Renal pelvis (tissue), 1 donor: ENCODE measurements at regions not wholly inside any gene's neighbourhood (a gene's known extent, or its start where the extent isn't known, plus 50 kb on each side); places are given as distances from the start of the nearest gene placed in this dataset.
"Not testable (repeated sequence)": the region's sequence is repeated elsewhere in the genome, so short reads cannot be mapped to it uniquely, and the experiment has no call there.

Experiments used
- DNase-seq: peaks from one replicate; pipeline ENCODE4 v3.0.0-alpha.2; 2013

- DNase-seq: no peak
Measured at GRCh38 chr9:97773723-97774122, 76.6 kb upstream of the XPA start.

DNA sequence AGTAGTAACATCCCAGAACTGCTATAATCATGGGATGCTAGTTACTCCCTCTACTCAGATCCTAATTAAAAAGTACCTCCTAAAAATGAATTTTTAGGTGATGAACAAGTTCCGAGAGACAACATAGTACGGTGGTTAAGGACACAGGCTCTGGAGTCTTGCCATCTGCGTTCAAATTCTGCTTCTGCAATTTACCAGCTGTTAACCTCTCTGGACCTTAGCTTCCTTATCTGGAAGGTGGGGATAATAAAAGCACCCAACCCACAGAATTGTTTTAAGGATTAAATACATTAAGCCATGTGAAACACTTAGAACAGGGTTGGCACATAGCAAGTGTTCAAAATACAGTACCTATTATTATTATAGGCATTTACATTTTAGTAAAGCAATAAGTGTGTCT lies 77.5 kb upstream of the XPA start:
- no peak for DNase-seq

DNA sequence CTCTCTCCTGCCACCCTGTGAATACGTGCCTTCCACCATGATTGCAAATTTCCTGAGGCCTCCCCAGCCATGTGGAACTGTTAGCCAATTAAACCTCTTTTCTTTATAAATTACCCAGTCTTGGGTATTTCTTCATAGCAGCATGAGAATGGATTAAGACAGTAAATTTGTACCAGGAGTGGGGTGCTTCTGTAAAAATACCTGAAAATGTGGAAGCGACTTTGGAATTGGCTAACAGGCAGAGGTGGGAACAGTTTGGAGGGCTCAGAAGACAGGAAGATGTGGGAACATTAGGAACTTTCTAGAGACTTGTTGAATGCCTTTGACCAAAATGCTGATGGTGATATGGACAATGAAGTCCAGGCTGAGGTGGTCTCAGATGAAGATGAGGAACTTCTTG lies 74.3 kb upstream of the FOXE1 start:
- DNase-seq: not testable (repeated sequence)

GRCh38 chr9:97779608-97780007 lies 73.4 kb upstream of the FOXE1 start:
- DNase-seq: no peak

DNA sequence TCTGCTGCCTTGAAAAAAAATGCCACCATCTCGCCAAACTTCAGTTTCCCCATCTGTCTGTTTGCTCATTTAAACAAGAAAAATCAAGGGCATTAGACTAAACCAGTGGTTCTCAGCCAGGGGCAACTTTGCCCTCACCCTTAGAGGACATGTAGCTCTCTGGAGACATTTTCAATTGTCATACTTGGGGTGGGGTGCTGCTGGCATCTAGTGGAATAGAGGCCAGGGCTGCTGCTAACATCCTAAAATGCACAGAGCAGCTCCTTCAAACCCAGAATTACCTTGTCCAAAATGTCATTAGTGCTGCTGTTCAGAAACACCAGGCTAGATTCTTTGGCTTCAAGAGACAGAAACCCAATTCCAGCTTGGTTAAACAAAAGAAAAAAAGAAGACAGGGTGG lies 71.1 kb upstream of the FOXE1 start:
- DNase-seq: no peak

DNA sequence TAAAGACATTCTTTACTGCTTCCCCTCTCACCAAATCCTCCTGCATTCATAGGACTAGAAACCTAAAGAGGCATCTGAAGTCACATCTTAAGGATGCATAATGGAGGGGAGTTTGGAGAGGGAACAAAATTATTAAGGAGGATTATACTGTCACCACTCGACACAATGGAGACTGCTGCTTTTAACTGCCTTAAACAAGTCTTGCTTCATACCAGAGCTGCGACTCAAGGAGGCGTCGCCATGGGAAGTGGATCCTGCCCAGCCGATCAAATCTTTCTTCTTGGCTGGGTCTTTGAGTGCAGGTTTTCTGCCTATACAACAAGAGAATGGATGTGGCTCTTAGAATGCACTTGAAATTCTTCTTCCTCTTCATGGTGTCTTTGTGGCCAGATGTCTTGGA lies 66.7 kb upstream of the FOXE1 start:
- DNase-seq: no peak

- DNase-seq: no peak
Measured at GRCh38 chr9:97787551-97787950, 65.5 kb upstream of the FOXE1 start.

DNA sequence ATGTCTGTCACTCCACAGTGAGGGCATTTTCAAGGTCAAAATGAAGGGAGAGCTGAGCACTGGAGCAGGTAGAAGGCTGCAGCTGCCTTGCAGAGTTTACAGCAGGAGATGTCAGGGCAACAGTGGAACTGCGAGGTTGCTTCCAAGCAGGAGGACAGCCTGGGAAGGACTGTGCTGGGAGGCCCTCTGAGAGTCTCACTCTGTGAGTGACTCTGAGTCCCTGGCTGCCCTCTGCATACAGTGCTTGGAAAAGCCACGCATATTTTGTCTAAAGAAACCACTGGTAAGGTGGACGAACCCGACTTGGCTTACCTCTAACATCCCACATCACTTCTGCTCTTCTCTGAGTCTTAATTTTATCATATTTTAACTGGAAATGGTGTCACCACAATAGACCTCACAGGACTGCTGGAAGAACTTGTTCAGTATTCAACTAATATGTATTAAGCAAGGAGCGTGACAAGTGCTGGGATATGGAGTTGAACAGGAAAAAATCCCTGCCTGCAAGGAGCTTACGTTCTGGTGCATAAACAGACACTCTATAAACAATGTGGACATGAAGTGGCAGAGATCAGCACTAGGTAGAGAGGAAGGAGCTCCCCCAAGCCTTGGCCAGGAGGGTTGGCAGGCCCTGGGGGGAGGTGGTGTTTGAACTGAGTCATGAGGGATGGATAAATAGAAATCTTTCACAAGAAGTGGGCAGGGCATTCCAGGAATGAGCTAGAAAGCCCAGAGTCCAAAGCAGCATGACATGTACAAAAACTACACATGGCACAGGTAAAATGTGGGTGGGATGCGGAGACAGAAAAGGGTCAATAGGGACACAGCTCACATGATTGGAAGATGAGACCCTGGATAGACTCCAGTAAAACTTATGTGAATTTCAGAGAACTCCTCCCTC lies 64.0 kb upstream of the FOXE1 start:
- DNase-seq: no peak

DNA sequence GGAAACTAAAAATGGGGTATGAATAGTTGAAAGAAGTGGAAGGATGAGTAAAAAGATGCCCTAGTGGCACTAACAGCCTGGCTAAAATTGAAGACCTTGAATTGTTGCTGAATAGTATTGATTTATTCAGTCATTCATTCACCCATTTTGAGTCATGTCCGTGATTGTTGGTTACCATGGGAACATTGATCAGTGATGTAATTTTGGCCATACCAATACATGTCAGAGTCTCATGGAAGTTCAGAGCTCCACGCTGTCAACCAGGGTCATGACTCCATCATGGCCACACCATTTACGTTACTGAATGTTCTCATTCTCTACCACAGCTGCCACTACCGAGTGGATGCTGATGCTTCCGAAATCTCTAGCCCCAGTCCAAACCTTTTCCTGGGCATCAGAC lies 62.5 kb upstream of the FOXE1 start:
- no peak for DNase-seq

GRCh38 chr9:97791542-97791941 lies 61.5 kb upstream of the FOXE1 start:
- no peak for DNase-seq

DNA sequence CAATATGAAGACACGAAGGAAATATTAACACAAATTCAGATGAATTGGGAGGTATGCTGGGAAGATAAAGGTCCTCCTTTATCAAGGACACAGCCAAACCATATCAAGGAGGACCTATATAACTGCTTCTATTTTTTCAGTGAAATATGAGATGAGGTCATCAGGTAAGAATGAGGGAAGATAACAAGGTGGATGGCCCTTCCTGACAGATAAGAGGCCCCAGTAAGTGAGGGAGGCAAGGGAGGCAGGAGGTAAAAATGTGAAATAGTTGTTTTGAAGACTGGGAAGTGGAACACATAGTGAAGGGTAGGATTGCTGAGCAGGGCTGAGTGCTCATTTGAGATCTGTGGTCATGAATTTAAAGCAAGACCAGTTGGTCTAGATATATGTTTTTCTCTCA lies 60.0 kb upstream of the FOXE1 start:
- DNase-seq: no peak

- no peak for DNase-seq
Measured at GRCh38 chr9:97794666-97795065, 58.4 kb upstream of the FOXE1 start.

GRCh38 chr9:97796176-97796575 lies 56.9 kb upstream of the FOXE1 start:
- DNase-seq: not testable (repeated sequence)

GRCh38 chr9:97801180-97801579 lies 51.8 kb upstream of the FOXE1 start:
- DNase-seq: no peak

- DNase-seq: no peak
Measured at GRCh38 chr9:97802276-97802675, 50.8 kb upstream of the FOXE1 start.

- peak; percentile 65 for DNase-seq
Measured at GRCh38 chr9:97803167-97804058, 49.6 kb upstream of the FOXE1 start.
